Fibroblast of lung (primary cell): ENCODE measurements at regions not wholly inside any gene's neighbourhood (a gene's known extent, or its start where the extent isn't known, plus 50 kb on each side); places are given as distances from the start of the nearest gene placed in this dataset.

Source experiments
- CTCF ChIP-seq, 2 donors: IDR thresholded peaks in 1 of 2; conservative IDR thresholded peaks in 1 of 2; 1 replicate in 1 of 2; 2 replicates in 1 of 2; pipeline ENCODE4 v1.5.1; 2011 to 2012; ENCODE audit warnings: low read length in 2 of 2, control low read depth in 1 of 2, inconsistent platforms in 1 of 2, low read depth in 1 of 2, mild to moderate bottlenecking in 1 of 2
- EZH2 ChIP-seq: IDR thresholded peaks from 2 replicates; pipeline ENCODE4 v1.5.1; 2012; ENCODE audit warnings: low read length, control low read depth, mild to moderate bottlenecking; ENCODE audit errors: missing control alignments

- TF ChIP-seq CTCF (conservative IDR thresholded peaks at IDR 0.05 in 1 of 2, IDR thresholded peaks at IDR 0.05 in 1 of 2; ENCODE audit: low read depth in 1 of 2, low read length in 2 of 2) (no peak), EZH2 (no peak)
These were observed 150.2 kb upstream of the TMPRSS15 start for GRCh38 chr21:18553786-18554185.
